ENCODE measurements at regions not wholly inside any gene's neighbourhood (a gene's known extent, or its start where the extent isn't known, plus 50 kb on each side); places are given as distances from the start of the nearest gene placed in this dataset.

DNA sequence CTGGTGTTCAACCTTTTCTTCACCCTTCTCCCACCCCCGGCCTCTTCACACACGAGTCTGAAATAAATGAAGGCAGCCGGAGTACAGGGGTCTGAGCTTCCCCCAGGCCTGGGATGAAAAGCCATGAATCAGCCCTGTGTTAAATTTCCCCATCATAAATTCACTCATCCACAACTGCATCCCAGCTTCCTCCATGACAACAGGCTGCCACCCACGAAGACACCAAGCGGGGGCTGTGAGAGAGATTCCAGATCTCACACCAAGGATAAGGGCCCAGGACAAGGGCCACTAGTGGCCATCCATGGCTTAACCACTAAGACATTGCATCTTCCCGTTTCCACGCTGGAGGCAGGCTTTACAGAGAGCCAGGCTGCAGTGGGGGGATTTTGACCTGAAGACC lies 93.9 kb upstream of the NCOR2 start:
- Mint-ChIP-seq H3K36me3 (ENCODE audit: low read depth) (no peaks in the 10 kb centered on the region), H3K27me3 (ENCODE audit: low read depth) (no peaks in the 10 kb centered on the region), H3K9me3 (peaks cover 5% of the 10 kb centered on the region), H3K4me3 (no peak overlapping the region), H3K4me1 (ENCODE audit: low read depth) (no peaks in the 10 kb centered on the region), H3K27ac (no peak overlapping the region)
- CTCF ChIA-PET: no interaction called here
- no peak for DNase-seq
- intact Hi-C loops (cut with micrococcal nuclease): no loop called here

- intact Hi-C loops (cut with micrococcal nuclease): no loop called here
- Mint-ChIP-seq H3K4me3 (no peak overlapping the region), H3K4me1 (ENCODE audit: low read depth) (no peaks in the 10 kb centered on the region), H3K36me3 (ENCODE audit: low read depth) (no peaks in the 10 kb centered on the region), H3K27me3 (ENCODE audit: low read depth) (peaks cover 2% of the 10 kb centered on the region), H3K9me3 (peaks cover 5% of the 10 kb centered on the region), H3K27ac (no peak overlapping the region)
- CTCF ChIA-PET: no interaction called here
- DNase-seq: no peak
These were observed 93.4 kb upstream of the NCOR2 start for GRCh38 chr12:124660851-124661250.

GRCh38 chr12:124658806-124659402 lies 91.5 kb upstream of the NCOR2 start:
- Mint-ChIP-seq H3K4me3 (no peak overlapping the region), H3K36me3 (ENCODE audit: low read depth) (no peaks in the 10 kb centered on the region), H3K27ac (no peak overlapping the region), H3K27me3 (ENCODE audit: low read depth) (peaks cover 2% of the 10 kb centered on the region), H3K9me3 (no peaks in the 10 kb centered on the region), H3K4me1 (ENCODE audit: low read depth) (no peaks in the 10 kb centered on the region)
- no peak for DNase-seq
- CTCF ChIA-PET: no interaction called here
- intact Hi-C loops (cut with micrococcal nuclease): no loop called here

GRCh38 chr12:124658302-124658701 lies 90.9 kb upstream of the NCOR2 start:
- Mint-ChIP-seq H3K9me3 (no peaks in the 10 kb centered on the region), H3K36me3 (ENCODE audit: low read depth) (no peaks in the 10 kb centered on the region), H3K27me3 (ENCODE audit: low read depth) (peaks cover 4% of the 10 kb centered on the region), H3K4me1 (ENCODE audit: low read depth) (peaks cover 2% of the 10 kb centered on the region), H3K27ac (no peak overlapping the region), H3K4me3 (no peak overlapping the region)
- intact Hi-C loops (cut with micrococcal nuclease): no loop called here
- CTCF ChIA-PET: interaction anchor here (0.8 kb wide), 1 partner anchor 108 kb away, joined by 3 read pairs; no protein-coding TSS in a partner anchor
- DNase-seq: no peak

GRCh38 chr12:124656947-124657434 lies 89.6 kb upstream of the NCOR2 start:
- no peak for DNase-seq
- peaks cover 3% of the 10 kb centered on the region for H3K4me1 Mint-ChIP-seq (ENCODE audit: low read depth)
- H3K36me3 Mint-ChIP-seq (ENCODE audit: low read depth): no peaks in the 10 kb centered on the region
- H3K27me3 Mint-ChIP-seq (ENCODE audit: low read depth): peaks cover 4% of the 10 kb centered on the region
- intact Hi-C loops (cut with micrococcal nuclease): no loop called here
- CTCF ChIA-PET: interaction anchor here (0.7 to 1.4 kb wide), 2 partner anchors 10 to 92 kb away, joined by 3 read pairs; no protein-coding TSS in a partner anchor
- H3K27ac Mint-ChIP-seq: no peak overlapping the region
- no peaks in the 10 kb centered on the region for H3K9me3 Mint-ChIP-seq
- H3K4me3 Mint-ChIP-seq: no peak overlapping the region

DNA sequence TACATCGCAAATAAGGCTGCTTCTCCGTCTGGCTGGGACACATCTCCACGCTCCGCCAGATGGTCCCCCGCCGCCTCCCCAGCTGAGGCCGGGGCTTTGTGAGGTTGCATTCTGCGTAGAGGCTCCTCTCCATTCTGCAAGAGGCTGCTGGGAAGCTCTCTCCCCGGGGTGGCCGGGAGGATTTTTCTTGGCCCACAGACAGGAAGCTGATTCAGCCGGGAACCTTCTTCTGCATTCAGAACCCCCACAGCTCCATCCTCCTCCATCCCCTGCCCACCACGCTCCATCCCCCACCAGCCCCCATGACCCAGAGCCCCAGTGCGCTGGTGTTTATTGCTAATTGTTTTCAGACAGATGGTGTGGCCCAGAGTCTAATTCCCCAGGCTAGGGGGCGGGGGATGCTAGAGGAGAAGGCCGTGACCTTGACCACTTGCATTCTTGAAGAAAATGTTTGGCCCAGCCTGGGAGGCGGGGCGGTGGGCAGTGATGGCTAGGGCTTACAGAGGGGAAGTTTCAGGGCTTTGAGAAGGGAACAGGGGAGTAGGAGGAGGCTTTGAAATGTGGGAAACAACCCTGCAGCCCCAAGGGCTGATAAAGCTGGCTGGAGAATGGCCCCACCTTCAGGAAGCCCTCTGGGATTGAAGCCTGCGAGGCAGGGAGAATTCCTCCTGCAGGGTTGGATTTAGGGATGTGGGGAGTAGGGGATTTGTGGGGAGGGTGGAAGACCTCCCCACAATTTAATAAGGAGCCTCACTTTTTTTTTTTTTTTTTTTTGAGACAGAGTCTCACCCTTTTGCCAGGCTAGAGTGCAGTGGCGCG lies 88.5 kb upstream of the NCOR2 start:
- H3K27ac Mint-ChIP-seq: no peak overlapping the region
- H3K4me3 Mint-ChIP-seq: no peak overlapping the region
- no peak for DNase-seq
- H3K9me3 Mint-ChIP-seq: no peaks in the 10 kb centered on the region
- CTCF ChIA-PET: interaction anchor here (0.7 kb wide), 1 partner anchor 91 kb away, joined by 3 read pairs; no protein-coding TSS in a partner anchor
- peaks cover 3% of the 10 kb centered on the region for H3K4me1 Mint-ChIP-seq (ENCODE audit: low read depth)
- H3K27me3 Mint-ChIP-seq (ENCODE audit: low read depth): peaks cover 4% of the 10 kb centered on the region
- intact Hi-C loops (cut with micrococcal nuclease): no loop called here
- H3K36me3 Mint-ChIP-seq (ENCODE audit: low read depth): no peaks in the 10 kb centered on the region

GRCh38 chr12:124655048-124655697 lies 87.8 kb upstream of the NCOR2 start:
- CTCF ChIA-PET: no interaction called here
- DNase-seq: no peak
- Mint-ChIP-seq H3K4me1 (ENCODE audit: low read depth) (peaks cover 3% of the 10 kb centered on the region), H3K27me3 (ENCODE audit: low read depth) (peaks cover 4% of the 10 kb centered on the region), H3K4me3 (no peak overlapping the region), H3K36me3 (ENCODE audit: low read depth) (no peaks in the 10 kb centered on the region), H3K27ac (no peak overlapping the region), H3K9me3 (no peaks in the 10 kb centered on the region)
- intact Hi-C loops (cut with micrococcal nuclease): no loop called here

GRCh38 chr12:124654666-124655047 lies 87.2 kb upstream of the NCOR2 start:
- peaks cover 3% of the 10 kb centered on the region for H3K4me1 Mint-ChIP-seq (ENCODE audit: low read depth)
- intact Hi-C loops (cut with micrococcal nuclease): no loop called here
- no peaks in the 10 kb centered on the region for H3K36me3 Mint-ChIP-seq (ENCODE audit: low read depth)

DNA sequence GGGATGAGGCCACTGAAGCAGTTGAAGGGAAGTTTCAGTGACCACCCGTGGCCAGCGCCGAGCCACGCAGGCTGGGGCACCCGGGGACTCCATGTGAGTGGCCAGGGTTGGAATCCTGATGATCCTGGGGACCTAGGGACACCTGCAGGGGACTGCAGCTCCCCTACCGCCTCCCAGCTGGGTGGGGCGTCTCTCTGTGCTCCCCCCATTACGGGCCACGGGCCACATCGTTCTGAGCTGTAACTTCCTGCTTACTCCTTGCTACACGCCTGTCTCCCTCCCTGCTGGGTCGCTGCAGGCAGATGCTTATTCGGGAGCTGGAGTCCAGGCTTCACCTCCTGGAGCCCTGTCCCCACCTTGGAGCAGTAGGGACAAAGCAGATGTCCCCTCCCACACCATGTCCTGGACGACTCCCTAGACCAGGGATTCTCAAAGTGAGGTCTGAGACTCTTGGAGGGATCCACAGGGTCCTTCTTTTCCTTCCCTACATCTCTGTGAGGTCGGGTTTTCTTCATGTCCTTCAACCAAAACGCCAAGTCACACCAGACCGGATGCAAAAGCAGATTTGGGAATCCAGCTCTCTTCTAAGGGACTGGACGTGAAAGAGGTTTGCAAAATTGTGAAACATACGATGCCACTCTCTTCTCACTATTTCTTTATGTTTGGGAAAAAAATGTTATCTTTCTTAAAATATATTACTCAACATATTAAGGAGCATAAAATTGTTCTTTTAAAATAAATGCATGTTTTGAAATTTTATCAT lies 85.9 kb upstream of the NCOR2 start:
- intact Hi-C loops (cut with micrococcal nuclease): no loop called here
- Mint-ChIP-seq H3K9me3 (peaks cover 12% of the 10 kb centered on the region), H3K27me3 (ENCODE audit: low read depth) (peaks cover 4% of the 10 kb centered on the region), H3K4me1 (ENCODE audit: low read depth) (peaks cover 3% of the 10 kb centered on the region), H3K27ac (no peak overlapping the region), H3K36me3 (ENCODE audit: low read depth) (no peaks in the 10 kb centered on the region), H3K4me3 (no peak overlapping the region)
- CTCF ChIA-PET: interaction anchor here (0.7 kb wide), 1 partner anchor 22 kb away, joined by 3 read pairs; no protein-coding TSS in a partner anchor
- no peak for DNase-seq

More at GRCh38 chr12:124654666-124655047, 87.2 kb upstream of the NCOR2 start:
- peaks cover 4% of the 10 kb centered on the region for H3K27me3 Mint-ChIP-seq (ENCODE audit: low read depth)
- peaks cover 3% of the 10 kb centered on the region for H3K9me3 Mint-ChIP-seq
- no peak overlapping the region for H3K27ac Mint-ChIP-seq
- no peak for DNase-seq
- H3K4me3 Mint-ChIP-seq: no peak overlapping the region
- CTCF ChIA-PET: no interaction called here

- no peak overlapping the region for H3K27ac Mint-ChIP-seq
- DNase-seq: no peak
- H3K27me3 Mint-ChIP-seq (ENCODE audit: low read depth): peaks cover 4% of the 10 kb centered on the region
- no peak overlapping the region for H3K4me3 Mint-ChIP-seq
- H3K9me3 Mint-ChIP-seq: peaks cover 18% of the 10 kb centered on the region
- intact Hi-C loops (cut with micrococcal nuclease): no loop called here
- no peaks in the 10 kb centered on the region for H3K36me3 Mint-ChIP-seq (ENCODE audit: low read depth)
- CTCF ChIA-PET: no interaction called here
- H3K4me1 Mint-ChIP-seq (ENCODE audit: low read depth): peaks cover 3% of the 10 kb centered on the region
These were observed 85.2 kb upstream of the NCOR2 start for GRCh38 chr12:124652661-124653060.

GRCh38 chr12:124651516-124652273 lies 84.3 kb upstream of the NCOR2 start:
- Mint-ChIP-seq H3K9me3 (peaks cover 20% of the 10 kb centered on the region), H3K4me3 (no peak overlapping the region), H3K27ac (no peak overlapping the region), H3K36me3 (ENCODE audit: low read depth) (no peaks in the 10 kb centered on the region), H3K27me3 (ENCODE audit: low read depth) (peaks cover 4% of the 10 kb centered on the region), H3K4me1 (ENCODE audit: low read depth) (peaks cover 6% of the 10 kb centered on the region)
- DNase-seq: no peak
- CTCF ChIA-PET: interaction anchor here (0.7 to 1.2 kb wide), 2 partner anchors 8 to 15 kb away, joined by 3 read pairs; no protein-coding TSS in a partner anchor
- intact Hi-C loops (cut with micrococcal nuclease): no loop called here

Data from activated naive CD4-positive, alpha-beta T cell treated with anti-CD3 and anti-CD28 coated beads for 36 hours (primary cell).